IMR-90 (cell line): ENCODE measurements at regions not wholly inside any gene's neighbourhood (a gene's known extent, or its start where the extent isn't known, plus 50 kb on each side); places are given as distances from the start of the nearest gene placed in this dataset.

Source experiments
- ATAC-seq: fragments of 200-7000 bp; cut with Tn5 transposase; 2 replicates; pipeline ENCODE4 v1.9.1; 2020; ENCODE audit warnings: low read depth, mild to moderate bottlenecking, moderate library complexity
- BruUV-seq: library from RNA; stranded (reverse); fragments of 400-500 nt; replicated peaks from 2 replicates; lab custom pipeline; 2021; lab: Mats Ljungman, UMichigan
- CTCF ChIA-PET: fragments of 300-600 bp; formaldehyde crosslinking; extraction: SDS; loops from one replicate; lab custom pipeline; 2021; ENCODE audit warnings: antibody characterized with exemption; lab: Yijun Ruan, JAX
- POLR2A ChIA-PET: fragments of 300-600 bp; sonication (Branson Sonifier 250); formaldehyde crosslinking; loops from one replicate; lab custom pipeline; 2022; ENCODE audit warnings: antibody characterized with exemption; ENCODE audit not compliant: unreplicated experiment; lab: Charles Lee
- DNase-seq: peaks from one replicate; pipeline ENCODE4 v3.0.0; 2013
- H2AFZ ChIP-seq: replicated peaks from 2 replicates; pipeline ENCODE3; 2013; ENCODE audit warnings: low read length, mild to moderate bottlenecking; ENCODE audit not compliant: poor library complexity
- H2AK5ac ChIP-seq: 2 replicates; pipeline ENCODE4 v1.6.1; 2013; ENCODE audit warnings: low read depth, low read length, inconsistent platforms
- H2AK9ac ChIP-seq: replicated peaks from 2 replicates; pipeline ENCODE3; 2013; ENCODE audit warnings: mild to moderate bottlenecking, low read depth, low read length, moderate library complexity; ENCODE audit not compliant: poor library complexity
- H2BK120ac ChIP-seq: 2 replicates; pipeline ENCODE4 v1.6.1; 2013; ENCODE audit warnings: low read depth, low read length, inconsistent platforms
- H2BK15ac ChIP-seq: 3 replicates; pipeline ENCODE4 v1.6.1; 2013; ENCODE audit warnings: low read depth, low read length, inconsistent platforms
- H2BK20ac ChIP-seq: 2 replicates; pipeline ENCODE4 v1.6.1; 2013; ENCODE audit warnings: low read depth, mild to moderate bottlenecking, inconsistent platforms, low read length, moderate library complexity
- H2BK5ac ChIP-seq: 2 replicates; pipeline ENCODE4 v1.6.1; 2013; ENCODE audit warnings: mild to moderate bottlenecking, low read depth, low read length, inconsistent platforms; ENCODE audit not compliant: poor library complexity, severe bottlenecking
- H3K14ac ChIP-seq: replicated peaks from 2 replicates; pipeline ENCODE4 v1.6.1; 2013; ENCODE audit warnings: low read depth, low read length, inconsistent platforms
- H3K18ac ChIP-seq: 2 replicates; pipeline ENCODE4 v1.6.1; 2013; ENCODE audit warnings: low read depth, low read length, control low read depth
- H3K23ac ChIP-seq: 2 replicates; pipeline ENCODE4 v1.6.1; 2013; ENCODE audit warnings: low read depth, low read length, inconsistent platforms
- H3K27ac ChIP-seq: 2 replicates; pipeline ENCODE4 v1.5.1; 2013; ENCODE audit warnings: mild to moderate bottlenecking, control low read depth, low read length; ENCODE audit not compliant: insufficient read depth
- H3K27me3 ChIP-seq: 2 replicates; pipeline ENCODE4 v1.6.1; 2013; ENCODE audit warnings: low read length; ENCODE audit not compliant: control insufficient read depth, insufficient read depth
- H3K36me3 ChIP-seq: 2 replicates; pipeline ENCODE4 v1.6.1; 2013; ENCODE audit warnings: low read length, mixed read lengths; ENCODE audit not compliant: control insufficient read depth, insufficient read depth
- H3K4ac ChIP-seq: 2 replicates; pipeline ENCODE4 v1.6.1; 2013; ENCODE audit warnings: low read depth, low read length, inconsistent platforms
- H3K4me1 ChIP-seq: 2 replicates; pipeline ENCODE4 v1.6.1; 2013; ENCODE audit warnings: low read length, mixed read lengths; ENCODE audit not compliant: control insufficient read depth, insufficient read depth
- H3K4me2 ChIP-seq: 2 replicates; pipeline ENCODE4 v1.6.1; 2013; ENCODE audit warnings: low read depth, mild to moderate bottlenecking, control low read depth, low read length, moderate library complexity
- H3K4me3 ChIP-seq: 2 replicates; pipeline ENCODE4 v1.5.1; 2013; ENCODE audit warnings: low read depth, mild to moderate bottlenecking, control low read depth, low read length, moderate library complexity; ENCODE audit not compliant: insufficient read depth
- H3K56ac ChIP-seq: 2 replicates; pipeline ENCODE4 v1.6.1; 2013; ENCODE audit warnings: low read length, inconsistent platforms; ENCODE audit not compliant: insufficient read depth; ENCODE audit errors: extremely low read depth
- H3K79me1 ChIP-seq, 2 experiments: 2 replicates each; pipeline ENCODE4 v1.6.1; 2013; ENCODE audit warnings: low read length in 2 of 2, inconsistent platforms in 1 of 2, low read depth in 1 of 2
- H3K9ac ChIP-seq: 2 replicates; pipeline ENCODE4 v1.6.1; 2013; ENCODE audit warnings: low read depth, low read length, control low read depth
- H3K9me1 ChIP-seq: 2 replicates; pipeline ENCODE4 v1.6.1; 2013; ENCODE audit warnings: low read length, inconsistent platforms; ENCODE audit not compliant: insufficient read depth
- H3K9me3 ChIP-seq: 2 replicates; pipeline ENCODE4 v1.6.1; 2013; ENCODE audit warnings: low read length; ENCODE audit not compliant: control insufficient read depth, insufficient read depth
- H4K20me1 ChIP-seq: 2 replicates; pipeline ENCODE4 v1.6.1; 2013; ENCODE audit warnings: low read length, inconsistent platforms; ENCODE audit not compliant: insufficient read depth
- H4K5ac ChIP-seq: 2 replicates; pipeline ENCODE4 v1.6.1; 2013; ENCODE audit warnings: mild to moderate bottlenecking, low read depth, low read length, control low read depth
- H4K8ac ChIP-seq, 2 experiments: 2 replicates each; pipeline ENCODE4 v1.6.1; 2013; ENCODE audit warnings: low read depth in 2 of 2, low read length in 2 of 2, control low read depth in 1 of 2, inconsistent platforms in 1 of 2
- H4K91ac ChIP-seq: 2 replicates; pipeline ENCODE4 v1.6.1; 2013; ENCODE audit warnings: low read depth, low read length, inconsistent platforms; ENCODE audit not compliant: insufficient read depth
- BHLHE40 ChIP-seq: fragments of 150-350 bp; IDR thresholded peaks from 2 replicates; pipeline ENCODE4 v1.6.1; 2016; ENCODE audit warnings: mild to moderate bottlenecking, low read depth, low read length
- CEBPB ChIP-seq: IDR thresholded peaks from 2 replicates; pipeline ENCODE4 v1.6.1; 2012; ENCODE audit warnings: low read depth, low read length, improper control_type of control experiment
- CHD1 ChIP-seq: IDR thresholded peaks from 2 replicates; pipeline ENCODE4 v1.6.1; 2012; ENCODE audit warnings: low read depth, low read length, improper control_type of control experiment
- CTCF ChIP-seq: conservative IDR thresholded peaks from 2 replicates; pipeline ENCODE4 v1.5.1; 2012; ENCODE audit warnings: mild to moderate bottlenecking, low read depth, low read length, improper control_type of control experiment
- ELK1 ChIP-seq: fragments of 150-350 bp; IDR thresholded peaks from 2 replicates; pipeline ENCODE4 v1.6.1; 2016; ENCODE audit warnings: low read depth, mild to moderate bottlenecking, low read length, moderate library complexity, borderline replicate concordance
- FOS ChIP-seq: fragments of 150-350 bp; IDR thresholded peaks from 2 replicates; pipeline ENCODE4 v1.6.1; 2016; ENCODE audit warnings: low read depth, low read length
- MAFK ChIP-seq: IDR thresholded peaks from 2 replicates; pipeline ENCODE4 v1.6.1; 2012; ENCODE audit warnings: low read depth, low read length, improper control_type of control experiment
- MAZ ChIP-seq: IDR thresholded peaks from 2 replicates; pipeline ENCODE4 v1.6.1; 2012; ENCODE audit warnings: low read depth, mild to moderate bottlenecking, low read length, improper control_type of control experiment, moderate library complexity, borderline replicate concordance
- MXI1 ChIP-seq: IDR thresholded peaks from 2 replicates; pipeline ENCODE4 v1.6.1; 2012; ENCODE audit warnings: low read depth, mild to moderate bottlenecking, low read length, moderate library complexity, borderline replicate concordance
- NFE2L2 ChIP-seq: fragments of 150-350 bp; IDR thresholded peaks from 2 replicates; pipeline ENCODE4 v1.6.1; 2016; ENCODE audit warnings: low read depth, mild to moderate bottlenecking, low read length
- POLR2A ChIP-seq: IDR thresholded peaks from 2 replicates; pipeline ENCODE4 v1.6.1; 2012; ENCODE audit warnings: mild to moderate bottlenecking, low read depth, low read length
- RAD21 ChIP-seq: IDR thresholded peaks from 2 replicates; pipeline ENCODE4 v1.6.1; 2012; ENCODE audit warnings: low read length, improper control_type of control experiment
- RCOR1 ChIP-seq: IDR thresholded peaks from 2 replicates; pipeline ENCODE4 v1.6.1; 2012; ENCODE audit warnings: mild to moderate bottlenecking, low read length, improper control_type of control experiment; ENCODE audit not compliant: insufficient replicate concordance
- RFX5 ChIP-seq: IDR thresholded peaks from 2 replicates; pipeline ENCODE4 v1.8.0; 2012; ENCODE audit warnings: low read depth, mild to moderate bottlenecking, low read length, moderate library complexity
- SMC3 ChIP-seq: fragments of 150-350 bp; IDR thresholded peaks from 2 replicates; pipeline ENCODE4 v1.6.1; 2016; ENCODE audit warnings: low read depth, mild to moderate bottlenecking, antibody characterized with exemption, low read length, moderate library complexity
- USF2 ChIP-seq: fragments of 150-350 bp; IDR thresholded peaks from 2 replicates; pipeline ENCODE4 v1.6.1; 2017; ENCODE audit warnings: mild to moderate bottlenecking, antibody characterized with exemption, low read length, low read depth
- WGBS, 2 experiments: methylation state at CpG; one replicate each; pipeline versions ENCODE4 v1.1.5 to v1.1.7; 2013; ENCODE audit warnings: missing lambda C conversion rate in 2 of 2; ENCODE audit not compliant: insufficient read length in 1 of 2; ENCODE audit errors: extremely low coverage in 2 of 2; 5-methylcytosine and 5-hydroxymethylcytosine counted together
- dilution Hi-C: fragments of 300-500 bp; cut with HindIII; formaldehyde crosslinking; loops from one replicate; pipeline ENCODE4 v1.14.3; 2018; ENCODE audit warnings: low sequenced_read_pairs; ENCODE audit not compliant: unreplicated experiment
- in situ Hi-C: fragments of 300-500 bp; cut with MboI; formaldehyde crosslinking; loops from 3 replicates; pipeline ENCODE4 v1.14.3; 2019; ENCODE audit warnings: low sequenced_read_pairs, inconsistent platforms, mixed read lengths
- intact Hi-C: fragments of 100-400 bp; cut with micrococcal nuclease; formaldehyde crosslinking; loops from 2 replicates; pipeline ENCODE4 v1.10.0; 2022

- no peak overlapping the region for H2BK15ac ChIP-seq
- H4K8ac ChIP-seq: no peak overlapping the region
- no peaks in the 10 kb centered on the region for H4K20me1 ChIP-seq
- no peak overlapping the region for H3K9ac ChIP-seq
- whole genome bisulfite sequencing, 2 experiments: no CpG with 5 or more reads among the region's 2 CpGs
- no peaks in the 10 kb centered on the region for H3K27me3 ChIP-seq
- no peak for TF ChIP-seq RAD21
- TF ChIP-seq RFX5: no peak
- no peak for TF ChIP-seq POLR2A
- TF ChIP-seq MAZ: no peak
- no peak for TF ChIP-seq MAFK
- TF ChIP-seq CHD1: no peak
- TF ChIP-seq RCOR1: no peak
- TF ChIP-seq SMC3: no peak
- TF ChIP-seq NFE2L2: no peak
- TF ChIP-seq USF2: no peak
- TF ChIP-seq FOS: no peak
- TF ChIP-seq CEBPB: no peak
- no peak for TF ChIP-seq ELK1
- no peak for TF ChIP-seq BHLHE40
- no peak for TF ChIP-seq MXI1
- no peak for TF ChIP-seq CTCF
- no peak for DNase-seq
- no peak overlapping the region for H3K4me3 ChIP-seq
- no TSS peak for BruUV-seq
- H3K79me1 ChIP-seq: no peaks in the 10 kb centered on the region
- CTCF ChIA-PET: no interaction called here
- no peak overlapping the region for H4K5ac ChIP-seq
- no peak for ATAC-seq
- no peak overlapping the region for H3K56ac ChIP-seq
- intact Hi-C loops: no loop called here
- no peaks in the 10 kb centered on the region for H3K36me3 ChIP-seq
- no peak overlapping the region for H3K27ac ChIP-seq
- no peak overlapping the region for H3K23ac ChIP-seq
- H3K4ac ChIP-seq: no peak overlapping the region
- no peak overlapping the region for H2AK9ac ChIP-seq
- H3K9me1 ChIP-seq: no peaks in the 10 kb centered on the region; the same call in 1 of the 2 replicates
- in situ Hi-C loops: no loop called here
- H2BK120ac ChIP-seq: no peak overlapping the region
- H4K91ac ChIP-seq: no peak overlapping the region
- no peak overlapping the region for H2BK20ac ChIP-seq
- no peaks in the 10 kb centered on the region for H3K9me3 ChIP-seq
- H2AK5ac ChIP-seq: no peak overlapping the region
- no peak overlapping the region for H3K4me2 ChIP-seq
- no peak overlapping the region for H2AFZ ChIP-seq
- dilution Hi-C loops: no loop called here
- no peak overlapping the region for H3K14ac ChIP-seq
- H3K4me1 ChIP-seq: peaks cover 2% of the 10 kb centered on the region
- POLR2A ChIA-PET: no interaction called here
- no peak overlapping the region for H3K18ac ChIP-seq
- no peak overlapping the region for H2BK5ac ChIP-seq
Observed at GRCh38 chr2:151060287-151060686, 201.4 kb downstream of the RBM43 start.
